ENCODE measurements at regions not wholly inside any gene's neighbourhood (a gene's known extent, or its start where the extent isn't known, plus 50 kb on each side); places are given as distances from the start of the nearest gene placed in this dataset.

- BruUV-seq (replicated peaks), result no TSS peak
- no peaks in the 10 kb centered on the region for H3K9me1 ChIP-seq (replicated peaks; ENCODE audit: control insufficient read depth, extremely low read depth, insufficient read depth, low read length)
- ChIA-PET CTCF (no interaction called here), POLR2A (no interaction called here)
- H3K27ac ChIP-seq (ENCODE audit: insufficient read depth, low read depth, low read length), result no peak overlapping the region
- peaks cover 0 to 3% of the 10 kb centered on the region in 2 experiments for H3K27me3 ChIP-seq (ENCODE audit: control insufficient read depth in 2 of 2, insufficient read depth in 2 of 2, low read length in 2 of 2)
- H3K4me2 ChIP-seq (ENCODE audit: insufficient read depth, low read length), result no peak overlapping the region
- H3K79me2 ChIP-seq (ENCODE audit: control insufficient read depth, insufficient read depth, low read length), result no peaks in the 10 kb centered on the region
- intact Hi-C loops (cut with micrococcal nuclease) (loop anchor here (5.0 kb wide), 1 partner anchor 390 kb away; no protein-coding TSS in a partner anchor), dilution Hi-C loops (cut with MboI; ENCODE audit: extremely low pct_ligation_motif_present, low sequenced_read_pairs) (no loop called here)
- FAIRE-seq (no peak), DNase-seq (ENCODE audit: low read depth, low spot score) (no peak)
- no peaks in the 10 kb centered on the region for H3K36me3 ChIP-seq (ENCODE audit: control insufficient read depth in 2 of 2, extremely low read depth in 1 of 2, insufficient read depth in 2 of 2, low read length in 2 of 2)
- H4K20me1 ChIP-seq (replicated peaks; ENCODE audit: control insufficient read depth, extremely low read depth, insufficient read depth, low read length), result no peaks in the 10 kb centered on the region
- H3K4me1 ChIP-seq (ENCODE audit: control insufficient read depth, extremely low read depth, insufficient read depth, low read length), result no peaks in the 10 kb centered on the region
- TF ChIP-seq JUN (IDR thresholded peaks at IDR 0.05; ENCODE audit: borderline replicate concordance, insufficient read depth, insufficient read length, low read depth) (no peak), CTCF (IDR thresholded peaks at IDR 0.05; ENCODE audit: extremely low read depth in 1 of 2, insufficient read depth in 1 of 2, low read depth in 1 of 2, low read length in 2 of 2) (no peak), EZH2 (IDR thresholded peaks at IDR 0.05; ENCODE audit: borderline replicate concordance, low read depth, low read length, severe bottlenecking) (no peak), POLR2A (IDR thresholded peaks at IDR 0.05; ENCODE audit: low read depth, low read length) (no peak), FOS (IDR thresholded peaks at IDR 0.05; ENCODE audit: borderline replicate concordance, insufficient read depth, low read length) (no peak), MYC (IDR thresholded peaks at IDR 0.05; ENCODE audit: low read depth, low read length) (no peak), GATA2 (IDR thresholded peaks at IDR 0.05; ENCODE audit: insufficient read depth, insufficient read length, low read depth, low read length) (no peak), POLR2AphosphoS5 (IDR thresholded peaks at IDR 0.05; ENCODE audit: insufficient read depth, low read depth, low read length) (no peak), MAX (IDR thresholded peaks at IDR 0.05; ENCODE audit: insufficient read depth, insufficient read length) (no peak)
- H3K9me3 ChIP-seq (replicated peaks; ENCODE audit: control insufficient read depth, insufficient read depth, low read length), result no peaks in the 10 kb centered on the region
- no peak overlapping the region for H3K4me3 ChIP-seq (replicated peaks in 1 of 3; ENCODE audit: insufficient read depth in 1 of 3, low read depth in 1 of 3, low read length in 3 of 3)
- no peak overlapping the region for H2AFZ ChIP-seq (ENCODE audit: low read depth, low read length)
- H3K9ac ChIP-seq (replicated peaks; ENCODE audit: extremely low read depth, insufficient read depth, low read length), result no peak overlapping the region
These were observed 68.1 kb downstream of the DLL1 start for GRCh38 chr6:170222498-170223471.
